ENCODE measurements at regions not wholly inside any gene's neighbourhood (a gene's known extent, or its start where the extent isn't known, plus 50 kb on each side); places are given as distances from the start of the nearest gene placed in this dataset.

DNA sequence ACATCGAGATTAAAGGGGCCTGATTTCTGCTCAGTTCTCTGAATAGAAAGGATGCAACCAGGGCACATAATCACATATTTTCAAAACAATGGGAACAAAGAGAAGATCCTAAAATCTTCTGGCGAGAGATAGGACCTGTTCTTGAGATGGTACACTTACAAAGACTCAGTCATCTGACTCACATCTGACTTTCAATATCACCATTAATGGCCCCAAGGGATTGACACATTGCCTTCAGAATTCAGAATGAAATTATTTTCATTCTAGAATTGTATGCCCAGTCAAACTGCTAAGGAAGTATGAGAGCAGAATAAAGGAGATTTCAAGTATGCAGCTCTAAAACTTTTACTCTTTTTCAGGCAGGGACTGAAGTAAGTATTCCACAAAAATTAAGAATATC, 240.7 kb upstream of the POU3F2 start:
- no peaks in the 10 kb centered on the region for H3F3A ChIP-seq (ENCODE audit: insufficient read depth, low read length)
- H4K20me1 ChIP-seq (ENCODE audit: insufficient read depth, low read length), result no peaks in the 10 kb centered on the region
- H3K79me2 ChIP-seq (ENCODE audit: low read length), result no peaks in the 10 kb centered on the region
- H2AFZ ChIP-seq (ENCODE audit: low read length), result no peak overlapping the region
- H3K27me3 ChIP-seq (replicated peaks; ENCODE audit: insufficient read depth, low read length), result no peaks in the 10 kb centered on the region
- no peak overlapping the region for H3K9ac ChIP-seq (ENCODE audit: low read length)
- no peaks in the 10 kb centered on the region for H3K9me2 ChIP-seq (replicated peaks; ENCODE audit: insufficient read depth, low read length)
- no peak overlapping the region for H3K4me2 ChIP-seq (ENCODE audit: low read depth, low read length)
- no peak for DNase-seq
- H3K4me3 ChIP-seq (ENCODE audit: low read length), result no peak overlapping the region
- H3K4me1 ChIP-seq (ENCODE audit: low read length), result no peaks in the 10 kb centered on the region
- H3K27ac ChIP-seq (ENCODE audit: low read length), result no peak overlapping the region
- H3K36me3 ChIP-seq (replicated peaks; ENCODE audit: insufficient read depth, low read length), result no peaks in the 10 kb centered on the region
- no peaks in the 10 kb centered on the region for H3K9me3 ChIP-seq (replicated peaks; ENCODE audit: insufficient read depth, low read length)
- TF ChIP-seq EZH2phosphoT487 (IDR thresholded peaks at IDR 0.05; ENCODE audit: low read length) (no peak), EZH2 (optimal IDR thresholded peaks at IDR 0.05; ENCODE audit: low read depth, low read length) (no peak)
- TF ChIP-seq, protein P1, sequence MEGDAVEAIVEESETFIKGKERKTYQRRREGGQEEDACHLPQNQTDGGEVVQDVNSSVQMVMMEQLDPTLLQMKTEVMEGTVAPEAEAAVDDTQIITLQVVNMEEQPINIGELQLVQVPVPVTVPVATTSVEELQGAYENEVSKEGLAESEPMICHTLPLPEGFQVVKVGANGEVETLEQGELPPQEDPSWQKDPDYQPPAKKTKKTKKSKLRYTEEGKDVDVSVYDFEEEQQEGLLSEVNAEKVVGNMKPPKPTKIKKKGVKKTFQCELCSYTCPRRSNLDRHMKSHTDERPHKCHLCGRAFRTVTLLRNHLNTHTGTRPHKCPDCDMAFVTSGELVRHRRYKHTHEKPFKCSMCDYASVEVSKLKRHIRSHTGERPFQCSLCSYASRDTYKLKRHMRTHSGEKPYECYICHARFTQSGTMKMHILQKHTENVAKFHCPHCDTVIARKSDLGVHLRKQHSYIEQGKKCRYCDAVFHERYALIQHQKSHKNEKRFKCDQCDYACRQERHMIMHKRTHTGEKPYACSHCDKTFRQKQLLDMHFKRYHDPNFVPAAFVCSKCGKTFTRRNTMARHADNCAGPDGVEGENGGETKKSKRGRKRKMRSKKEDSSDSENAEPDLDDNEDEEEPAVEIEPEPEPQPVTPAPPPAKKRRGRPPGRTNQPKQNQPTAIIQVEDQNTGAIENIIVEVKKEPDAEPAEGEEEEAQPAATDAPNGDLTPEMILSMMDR (IDR thresholded peaks at IDR 0.05; ENCODE audit: low read length), result no peak

DNA sequence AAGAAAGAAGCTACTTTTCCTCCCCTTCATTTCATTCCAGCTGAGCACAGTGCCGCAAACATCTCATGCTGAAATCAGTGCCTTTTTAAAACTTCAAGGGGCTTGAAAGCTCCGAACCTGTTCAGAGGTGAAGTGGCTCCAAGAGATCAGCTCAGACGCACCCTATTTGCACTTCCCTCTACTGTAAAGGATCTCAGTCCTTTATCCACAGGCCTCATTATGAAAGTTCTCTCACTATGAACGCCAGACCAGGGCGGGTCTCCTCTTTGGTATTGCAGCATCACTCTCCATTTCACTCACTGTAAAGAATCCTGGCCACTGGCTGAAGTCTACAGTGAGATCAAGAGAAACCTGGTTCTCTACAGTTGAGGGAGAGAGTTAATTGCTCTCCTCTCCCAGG, 232.7 kb upstream of the POU3F2 start:
- H2AFZ ChIP-seq (ENCODE audit: low read length), result no peak overlapping the region
- no peaks in the 10 kb centered on the region for H3K36me3 ChIP-seq (replicated peaks; ENCODE audit: insufficient read depth, low read length)
- H3K9me3 ChIP-seq (replicated peaks; ENCODE audit: insufficient read depth, low read length), result no peaks in the 10 kb centered on the region
- H3K79me2 ChIP-seq (ENCODE audit: low read length), result no peaks in the 10 kb centered on the region
- H3F3A ChIP-seq (ENCODE audit: insufficient read depth, low read length), result no peaks in the 10 kb centered on the region
- no peaks in the 10 kb centered on the region for H3K4me1 ChIP-seq (ENCODE audit: low read length)
- no peaks in the 10 kb centered on the region for H3K27me3 ChIP-seq (replicated peaks; ENCODE audit: insufficient read depth, low read length)
- no peak overlapping the region for H3K9ac ChIP-seq (ENCODE audit: low read length)
- no peak overlapping the region for H3K27ac ChIP-seq (ENCODE audit: low read length)
- TF ChIP-seq EZH2phosphoT487 (IDR thresholded peaks at IDR 0.05; ENCODE audit: low read length) (no peak), EZH2 (optimal IDR thresholded peaks at IDR 0.05; ENCODE audit: low read depth, low read length) (no peak)
- TF ChIP-seq, protein P1 (IDR thresholded peaks at IDR 0.05; ENCODE audit: low read length), result no peak
- H3K4me3 ChIP-seq (ENCODE audit: low read length), result no peak overlapping the region
- DNase-seq, result no peak
- no peak overlapping the region for H3K4me2 ChIP-seq (ENCODE audit: low read depth, low read length)
- H3K9me2 ChIP-seq (replicated peaks; ENCODE audit: insufficient read depth, low read length), result no peaks in the 10 kb centered on the region
- H4K20me1 ChIP-seq (ENCODE audit: insufficient read depth, low read length), result no peaks in the 10 kb centered on the region

DNA sequence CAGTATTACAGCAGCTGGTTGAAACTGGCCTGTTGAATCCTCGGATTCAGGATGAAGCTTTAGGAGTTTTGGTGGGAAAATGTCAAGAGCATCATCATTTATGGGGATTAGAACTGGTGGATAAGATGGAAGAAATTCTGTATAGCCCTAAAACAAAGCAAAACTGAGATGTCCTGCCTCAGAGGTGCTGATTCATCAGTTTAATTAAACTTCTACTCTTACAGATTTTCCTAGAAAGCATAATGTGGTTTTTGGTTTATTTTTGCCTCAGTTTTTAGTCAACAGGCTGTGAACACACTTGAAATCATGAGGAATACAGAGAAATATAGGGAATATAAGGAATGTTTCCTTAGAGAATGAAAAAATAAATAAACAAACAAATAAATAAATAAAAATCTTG, 228.7 kb upstream of the POU3F2 start:
- no peaks in the 10 kb centered on the region for H4K20me1 ChIP-seq (ENCODE audit: insufficient read depth, low read length)
- no peaks in the 10 kb centered on the region for H3K79me2 ChIP-seq (ENCODE audit: low read length)
- no peak overlapping the region for H3K4me2 ChIP-seq (ENCODE audit: low read depth, low read length)
- TF ChIP-seq EZH2 (optimal IDR thresholded peaks at IDR 0.05; ENCODE audit: low read depth, low read length) (no peak), EZH2phosphoT487 (IDR thresholded peaks at IDR 0.05; ENCODE audit: low read length) (no peak)
- TF ChIP-seq, protein P1 (IDR thresholded peaks at IDR 0.05; ENCODE audit: low read length), result no peak
- no peak overlapping the region for H2AFZ ChIP-seq (ENCODE audit: low read length)
- no peaks in the 10 kb centered on the region for H3K27me3 ChIP-seq (replicated peaks; ENCODE audit: insufficient read depth, low read length)
- H3K9ac ChIP-seq (ENCODE audit: low read length), result no peak overlapping the region
- H3K9me2 ChIP-seq (replicated peaks; ENCODE audit: insufficient read depth, low read length), result no peaks in the 10 kb centered on the region
- no peaks in the 10 kb centered on the region for H3K4me1 ChIP-seq (ENCODE audit: low read length)
- no peak overlapping the region for H3K27ac ChIP-seq (ENCODE audit: low read length)
- DNase-seq, result no peak
- no peaks in the 10 kb centered on the region for H3K36me3 ChIP-seq (replicated peaks; ENCODE audit: insufficient read depth, low read length)
- H3F3A ChIP-seq (ENCODE audit: insufficient read depth, low read length), result no peaks in the 10 kb centered on the region
- no peaks in the 10 kb centered on the region for H3K9me3 ChIP-seq (replicated peaks; ENCODE audit: insufficient read depth, low read length)
- H3K4me3 ChIP-seq (ENCODE audit: low read length), result no peak overlapping the region

Data from MM.1S (cell line).